SK-N-SH (cell line): ENCODE measurements at regions not wholly inside any gene's neighbourhood (a gene's known extent, or its start where the extent isn't known, plus 50 kb on each side); places are given as distances from the start of the nearest gene placed in this dataset.

ENCODE experiments used
- CTCF ChIA-PET: fragments of 300-600, 350-600 bp; formaldehyde crosslinking; extraction: SDS; loops from one replicate; lab custom pipeline; 2021; lab: Yijun Ruan, JAX
- POLR2A ChIA-PET: fragments of 350-600 bp; sonication (Branson Sonifier 250); formaldehyde crosslinking; extraction: SDS; loops from one replicate; lab custom pipeline; 2020; ENCODE audit warnings: antibody characterized with exemption, inconsistent platforms; lab: Yijun Ruan, JAX
- DNase-seq: peaks from one replicate; pipeline ENCODE4 v3.0.0; 2012
- H2AFZ ChIP-seq: fragments of 200-600 bp; sonication (generic); 2 replicates; pipeline ENCODE4 v1.8.1; 2016; ENCODE audit warnings: antibody characterized with exemption, mild to moderate bottlenecking, low read depth
- H3F3A ChIP-seq: fragments of 200-600 bp; sonication (generic); replicated peaks from 2 replicates; pipeline ENCODE3; 2016; ENCODE audit warnings: antibody characterized with exemption, mild to moderate bottlenecking; ENCODE audit not compliant: insufficient read depth
- H3K27ac ChIP-seq, 2 experiments: fragments of 200-500 bp in 1 of 2; fragments of 200-600 bp in 1 of 2; sonication (Bioruptor generic) in 1 of 2; sonication (generic), shearing (Covaris generic) in 1 of 2; 2 replicates each; pipeline versions ENCODE4 v1.5.1 to v1.6.1; 2014 to 2016; ENCODE audit warnings: low read depth in 2 of 2, inconsistent platforms in 1 of 2, low read length in 1 of 2, mild to moderate bottlenecking in 1 of 2, mixed read lengths in 1 of 2
- H3K27me3 ChIP-seq: fragments of 200-600 bp; sonication (generic), shearing (Covaris generic); 2 replicates; pipeline ENCODE4 v1.6.1; 2016; ENCODE audit warnings: mixed run types; ENCODE audit not compliant: insufficient read depth
- H3K36me3 ChIP-seq, 2 experiments: fragments of 200-500 bp in 1 of 2; fragments of 200-600 bp in 1 of 2; sonication (Bioruptor generic) in 1 of 2; sonication (generic) in 1 of 2; replicated peaks in 1 of 2; 2 replicates each; pipeline versions ENCODE3 to v1.5.1; 2014 to 2016; ENCODE audit warnings: low read length in 1 of 2, mild to moderate bottlenecking in 1 of 2; ENCODE audit not compliant: insufficient read depth in 2 of 2, control insufficient read depth in 1 of 2
- H3K4me1 ChIP-seq, 2 experiments: fragments of 200-500 bp in 1 of 2; fragments of 200-600 bp in 1 of 2; sonication (Bioruptor generic) in 1 of 2; sonication (generic), shearing (Covaris generic) in 1 of 2; 2 replicates each; pipeline versions ENCODE4 v1.5.1 to v1.6.1; 2014 to 2016; ENCODE audit warnings: low read depth in 1 of 2, low read length in 1 of 2, mixed run types in 1 of 2; ENCODE audit not compliant: insufficient read depth in 2 of 2, control insufficient read depth in 1 of 2
- H3K4me2 ChIP-seq: fragments of 200-600 bp; sonication (generic), shearing (Covaris generic); 2 replicates; pipeline ENCODE4 v1.6.1; 2017; ENCODE audit warnings: mixed run types
- H3K4me3 ChIP-seq, 2 experiments: fragments of 200-500 bp in 1 of 2; fragments of 200-600 bp in 1 of 2; sonication (Bioruptor generic) in 1 of 2; sonication (generic), shearing (Covaris generic) in 1 of 2; 2 replicates each; pipeline versions ENCODE4 v1.5.1 to v1.8.1; 2014 to 2016; ENCODE audit warnings: low read depth in 2 of 2, inconsistent platforms in 1 of 2, low read length in 1 of 2, mild to moderate bottlenecking in 1 of 2, mixed read lengths in 1 of 2, moderate library complexity in 1 of 2
- H3K79me2 ChIP-seq: fragments of 200-600 bp; sonication (generic); 2 replicates; pipeline ENCODE4 v1.8.1; 2017; ENCODE audit warnings: mild to moderate bottlenecking; ENCODE audit not compliant: insufficient read depth
- H3K9ac ChIP-seq: fragments of 200-600 bp; sonication (generic); 2 replicates; pipeline ENCODE4 v1.6.1; 2017; ENCODE audit warnings: mixed run types
- H3K9me2 ChIP-seq: fragments of 200-600 bp; sonication (generic); 2 replicates; pipeline ENCODE4 v1.6.1; 2017; ENCODE audit warnings: mixed run types
- H3K9me3 ChIP-seq: fragments of 200-600 bp; sonication (generic); 2 replicates; pipeline ENCODE4 v1.6.1; 2017; ENCODE audit warnings: mixed run types, mild to moderate bottlenecking, moderate library complexity
- H4K20me1 ChIP-seq: fragments of 200-600 bp; sonication (generic); 2 replicates; pipeline ENCODE4 v1.6.1; 2017; ENCODE audit warnings: mild to moderate bottlenecking, mixed run types; ENCODE audit not compliant: insufficient read depth
- ELF1 ChIP-seq: IDR thresholded peaks from 2 replicates; pipeline ENCODE4 v1.4.0; 2012
- FOXM1 ChIP-seq: IDR thresholded peaks from 2 replicates; pipeline ENCODE4 v1.4.0; 2012; ENCODE audit warnings: low read depth, mild to moderate bottlenecking
- MEF2A ChIP-seq: IDR thresholded peaks from 2 replicates; pipeline ENCODE4 v1.4.0; 2012; ENCODE audit warnings: low read depth, borderline replicate concordance
- MXI1 ChIP-seq: IDR thresholded peaks from 2 replicates; pipeline ENCODE4 v1.6.1; 2012; ENCODE audit warnings: mild to moderate bottlenecking, low read depth, low read length, improper control_type of control experiment
- NRF1 ChIP-seq: IDR thresholded peaks from 2 replicates; pipeline ENCODE4 v1.6.1; 2012; ENCODE audit warnings: low read depth, mild to moderate bottlenecking, low read length
- POLR2AphosphoS5 ChIP-seq: IDR thresholded peaks from 2 replicates; pipeline ENCODE4 v1.6.1; 2012; ENCODE audit warnings: low read depth, low read length
- RAD21 ChIP-seq: IDR thresholded peaks from 2 replicates; pipeline ENCODE4 v1.6.1; 2012; ENCODE audit warnings: mild to moderate bottlenecking, low read length
- SMC3 ChIP-seq: IDR thresholded peaks from 2 replicates; pipeline ENCODE4 v1.6.1; 2012; ENCODE audit warnings: low read depth, low read length, improper control_type of control experiment
- TAF1 ChIP-seq: IDR thresholded peaks from 2 replicates; pipeline ENCODE4 v1.6.1; 2012; ENCODE audit warnings: low read depth, mild to moderate bottlenecking, low read length, moderate library complexity, borderline replicate concordance
- TEAD4 ChIP-seq: IDR thresholded peaks from 2 replicates; pipeline ENCODE4 v1.4.0; 2012; ENCODE audit warnings: mild to moderate bottlenecking, borderline replicate concordance; ENCODE audit not compliant: insufficient read depth
- YY1 ChIP-seq: IDR thresholded peaks from 2 replicates; pipeline ENCODE4 v1.4.0; 2012; ENCODE audit warnings: low read depth, mild to moderate bottlenecking
- WGBS: methylation state at CpG from one replicate; pipeline ENCODE4 v1.1.6; 2017; ENCODE audit warnings: low lambda C conversion rate; 5-methylcytosine and 5-hydroxymethylcytosine counted together
- TF ChIP-seq, protein P1 (sequence below): fragments of 150-350 bp; IDR thresholded peaks from 2 replicates; pipeline ENCODE4 v1.6.1; 2016; ENCODE audit warnings: mild to moderate bottlenecking, low read depth, low read length
- TF ChIP-seq, protein P2 (sequence below): fragments of 150-350 bp; IDR thresholded peaks from 2 replicates; pipeline ENCODE4 v1.6.1; 2017; ENCODE audit warnings: antibody characterized with exemption, low read length, low read depth, borderline replicate concordance
- TF ChIP-seq, protein P3 (sequence below): fragments of 200-600 bp; sonication (generic); IDR thresholded peaks from 2 replicates; pipeline ENCODE4 v1.6.1; 2017; ENCODE audit warnings: antibody characterized with exemption, mild to moderate bottlenecking, moderate library complexity
- TF ChIP-seq, protein P4 (sequence below): IDR thresholded peaks from 2 replicates; pipeline ENCODE4 v1.6.1; 2012; ENCODE audit warnings: mild to moderate bottlenecking, low read depth, low read length, moderate library complexity

DNA sequence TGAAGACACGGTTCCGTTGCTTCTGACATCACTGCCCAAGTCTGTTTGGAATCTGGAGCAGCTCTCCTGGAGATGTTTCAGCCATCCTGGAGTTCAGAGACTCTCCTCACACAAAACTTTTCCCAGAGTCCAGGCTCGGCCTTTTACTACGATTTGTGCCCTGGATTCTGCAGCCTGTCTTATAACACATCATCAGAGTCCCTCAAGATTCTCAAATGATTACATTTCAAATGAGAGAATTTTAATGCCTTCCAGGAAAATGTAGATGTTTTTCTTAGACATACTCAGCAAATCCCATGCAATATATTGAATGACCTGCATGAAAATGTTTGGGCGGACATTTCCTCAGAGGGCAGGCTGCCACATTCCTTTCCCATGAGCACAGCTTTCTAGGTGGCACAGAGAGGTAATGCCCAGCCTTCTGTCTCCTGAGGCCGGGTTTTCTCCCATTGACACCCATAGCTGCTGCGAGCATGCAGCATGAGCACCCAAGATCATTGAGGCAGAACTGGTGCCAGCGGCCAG is 129.1 kb downstream of the SNX19 start:
- no peak overlapping the region for H3K9ac ChIP-seq
- H3K27me3 ChIP-seq, result no peaks in the 10 kb centered on the region
- H3K27ac ChIP-seq, result peak overlapping the region in 1 of 2 experiments; percentile 21; a peak in 1 of 4 replicates
- no peak overlapping the region for H2AFZ ChIP-seq
- no peaks in the 10 kb centered on the region for H3K9me2 ChIP-seq
- no peaks in the 10 kb centered on the region for H4K20me1 ChIP-seq
- H3K79me2 ChIP-seq, result no peaks in the 10 kb centered on the region
- H3K4me1 ChIP-seq, result peaks cover 0 to 18% of the 10 kb centered on the region in 2 experiments; a peak in 1 of 4 replicates
- H3K36me3 ChIP-seq, result no peaks in the 10 kb centered on the region
- H3K9me3 ChIP-seq, result no peaks in the 10 kb centered on the region
- H3K4me3 ChIP-seq, result no peak overlapping the region
- POLR2A ChIA-PET, result no interaction called here
- WGBS, result 84% methylated on average over 7 of the region's 8 CpGs
- DNase-seq, result no peak
- TF ChIP-seq TEAD4, result peak; percentile 48; the same call in 1 of the 2 replicates
- TF ChIP-seq RAD21, result no peak
- CTCF ChIA-PET, result interaction anchor here (1.0 to 1.7 kb wide), 3 partner anchors 75 to 353 kb away, joined by 3 to 5 read pairs (median 4); no protein-coding TSS in a partner anchor
- peak overlapping the region; percentile 27; the same call in 1 of the 2 replicates for H3K4me2 ChIP-seq
- H3F3A ChIP-seq, result peaks cover 13% of the 10 kb centered on the region

DNA sequence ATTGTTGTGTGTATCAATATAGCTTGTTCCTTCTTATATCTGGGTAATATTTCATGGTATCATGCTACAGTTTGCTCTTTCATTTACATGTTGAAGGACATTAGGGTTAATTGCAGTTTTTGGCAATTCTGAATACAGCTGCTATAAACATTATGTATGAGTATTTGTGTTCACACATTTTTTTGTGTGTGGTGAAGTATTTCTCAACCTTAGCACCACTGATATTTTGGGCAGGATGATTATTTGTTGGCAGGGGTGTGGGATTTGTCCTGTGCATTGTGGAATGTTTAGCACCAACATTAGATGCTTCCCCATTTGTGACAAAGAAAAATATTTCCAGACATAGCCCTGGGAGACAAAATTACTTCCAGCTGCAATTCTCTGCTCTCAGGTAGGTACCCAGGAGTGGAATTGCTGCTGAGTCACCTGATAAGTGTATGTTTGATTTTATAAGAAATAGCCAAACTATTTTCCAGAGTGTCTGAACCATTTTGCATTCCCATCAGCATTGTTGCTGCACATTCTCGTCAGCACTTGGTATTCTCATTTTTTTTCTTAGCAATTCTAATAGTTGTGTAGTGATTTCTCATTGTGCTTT is 128.2 kb downstream of the SNX19 start:
- Histone ChIP-seq H3F3A (peaks cover 8% of the 10 kb centered on the region), H3K4me2 (no peak overlapping the region)
- POLR2A ChIA-PET, result no interaction called here

More for the DNA sequence above, 128.2 kb downstream of the SNX19 start:
- Histone ChIP-seq H3K9me3 (no peaks in the 10 kb centered on the region), H3K9ac (no peak overlapping the region), H3K79me2 (no peaks in the 10 kb centered on the region), H3K4me1 (peaks cover 0 to 9% of the 10 kb centered on the region in 2 experiments; a peak in 1 of 4 replicates), H3K9me2 (no peaks in the 10 kb centered on the region), H3K27me3 (no peaks in the 10 kb centered on the region), H3K36me3 (no peaks in the 10 kb centered on the region), H3K4me3 (no peak overlapping the region), H3K27ac (peak overlapping the region in 1 of 2 experiments; percentile 21; a peak in 1 of 4 replicates), H2AFZ (no peak overlapping the region), H4K20me1 (no peaks in the 10 kb centered on the region)
- WGBS, result 94% methylated on average over 1 of the region's 1 CpG
- CTCF ChIA-PET, result no interaction called here
- DNase-seq, result no peak
- TF ChIP-seq TEAD4, result no peak
- TF ChIP-seq, protein P1, sequence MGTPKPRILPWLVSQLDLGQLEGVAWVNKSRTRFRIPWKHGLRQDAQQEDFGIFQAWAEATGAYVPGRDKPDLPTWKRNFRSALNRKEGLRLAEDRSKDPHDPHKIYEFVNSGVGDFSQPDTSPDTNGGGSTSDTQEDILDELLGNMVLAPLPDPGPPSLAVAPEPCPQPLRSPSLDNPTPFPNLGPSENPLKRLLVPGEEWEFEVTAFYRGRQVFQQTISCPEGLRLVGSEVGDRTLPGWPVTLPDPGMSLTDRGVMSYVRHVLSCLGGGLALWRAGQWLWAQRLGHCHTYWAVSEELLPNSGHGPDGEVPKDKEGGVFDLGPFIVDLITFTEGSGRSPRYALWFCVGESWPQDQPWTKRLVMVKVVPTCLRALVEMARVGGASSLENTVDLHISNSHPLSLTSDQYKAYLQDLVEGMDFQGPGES, result no peak
- TF ChIP-seq ELF1, result no peak
- TF ChIP-seq, protein P2, sequence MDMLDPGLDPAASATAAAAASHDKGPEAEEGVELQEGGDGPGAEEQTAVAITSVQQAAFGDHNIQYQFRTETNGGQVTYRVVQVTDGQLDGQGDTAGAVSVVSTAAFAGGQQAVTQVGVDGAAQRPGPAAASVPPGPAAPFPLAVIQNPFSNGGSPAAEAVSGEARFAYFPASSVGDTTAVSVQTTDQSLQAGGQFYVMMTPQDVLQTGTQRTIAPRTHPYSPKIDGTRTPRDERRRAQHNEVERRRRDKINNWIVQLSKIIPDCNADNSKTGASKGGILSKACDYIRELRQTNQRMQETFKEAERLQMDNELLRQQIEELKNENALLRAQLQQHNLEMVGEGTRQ, result no peak
- TF ChIP-seq FOXM1, result no peak
- TF ChIP-seq, protein P3, sequence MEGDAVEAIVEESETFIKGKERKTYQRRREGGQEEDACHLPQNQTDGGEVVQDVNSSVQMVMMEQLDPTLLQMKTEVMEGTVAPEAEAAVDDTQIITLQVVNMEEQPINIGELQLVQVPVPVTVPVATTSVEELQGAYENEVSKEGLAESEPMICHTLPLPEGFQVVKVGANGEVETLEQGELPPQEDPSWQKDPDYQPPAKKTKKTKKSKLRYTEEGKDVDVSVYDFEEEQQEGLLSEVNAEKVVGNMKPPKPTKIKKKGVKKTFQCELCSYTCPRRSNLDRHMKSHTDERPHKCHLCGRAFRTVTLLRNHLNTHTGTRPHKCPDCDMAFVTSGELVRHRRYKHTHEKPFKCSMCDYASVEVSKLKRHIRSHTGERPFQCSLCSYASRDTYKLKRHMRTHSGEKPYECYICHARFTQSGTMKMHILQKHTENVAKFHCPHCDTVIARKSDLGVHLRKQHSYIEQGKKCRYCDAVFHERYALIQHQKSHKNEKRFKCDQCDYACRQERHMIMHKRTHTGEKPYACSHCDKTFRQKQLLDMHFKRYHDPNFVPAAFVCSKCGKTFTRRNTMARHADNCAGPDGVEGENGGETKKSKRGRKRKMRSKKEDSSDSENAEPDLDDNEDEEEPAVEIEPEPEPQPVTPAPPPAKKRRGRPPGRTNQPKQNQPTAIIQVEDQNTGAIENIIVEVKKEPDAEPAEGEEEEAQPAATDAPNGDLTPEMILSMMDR, result no peak
- no peak for TF ChIP-seq MEF2A
- TF ChIP-seq TAF1, result no peak
- no peak for TF ChIP-seq RAD21
- no peak for TF ChIP-seq POLR2AphosphoS5
- TF ChIP-seq SMC3, result no peak
- TF ChIP-seq MXI1, result no peak
- no peak for TF ChIP-seq YY1
- no peak for TF ChIP-seq NRF1
- TF ChIP-seq, protein P4, sequence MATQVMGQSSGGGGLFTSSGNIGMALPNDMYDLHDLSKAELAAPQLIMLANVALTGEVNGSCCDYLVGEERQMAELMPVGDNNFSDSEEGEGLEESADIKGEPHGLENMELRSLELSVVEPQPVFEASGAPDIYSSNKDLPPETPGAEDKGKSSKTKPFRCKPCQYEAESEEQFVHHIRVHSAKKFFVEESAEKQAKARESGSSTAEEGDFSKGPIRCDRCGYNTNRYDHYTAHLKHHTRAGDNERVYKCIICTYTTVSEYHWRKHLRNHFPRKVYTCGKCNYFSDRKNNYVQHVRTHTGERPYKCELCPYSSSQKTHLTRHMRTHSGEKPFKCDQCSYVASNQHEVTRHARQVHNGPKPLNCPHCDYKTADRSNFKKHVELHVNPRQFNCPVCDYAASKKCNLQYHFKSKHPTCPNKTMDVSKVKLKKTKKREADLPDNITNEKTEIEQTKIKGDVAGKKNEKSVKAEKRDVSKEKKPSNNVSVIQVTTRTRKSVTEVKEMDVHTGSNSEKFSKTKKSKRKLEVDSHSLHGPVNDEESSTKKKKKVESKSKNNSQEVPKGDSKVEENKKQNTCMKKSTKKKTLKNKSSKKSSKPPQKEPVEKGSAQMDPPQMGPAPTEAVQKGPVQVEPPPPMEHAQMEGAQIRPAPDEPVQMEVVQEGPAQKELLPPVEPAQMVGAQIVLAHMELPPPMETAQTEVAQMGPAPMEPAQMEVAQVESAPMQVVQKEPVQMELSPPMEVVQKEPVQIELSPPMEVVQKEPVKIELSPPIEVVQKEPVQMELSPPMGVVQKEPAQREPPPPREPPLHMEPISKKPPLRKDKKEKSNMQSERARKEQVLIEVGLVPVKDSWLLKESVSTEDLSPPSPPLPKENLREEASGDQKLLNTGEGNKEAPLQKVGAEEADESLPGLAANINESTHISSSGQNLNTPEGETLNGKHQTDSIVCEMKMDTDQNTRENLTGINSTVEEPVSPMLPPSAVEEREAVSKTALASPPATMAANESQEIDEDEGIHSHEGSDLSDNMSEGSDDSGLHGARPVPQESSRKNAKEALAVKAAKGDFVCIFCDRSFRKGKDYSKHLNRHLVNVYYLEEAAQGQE, result no peak
